ENCODE measurements at regions not wholly inside any gene's neighbourhood (a gene's known extent, or its start where the extent isn't known, plus 50 kb on each side); places are given as distances from the start of the nearest gene placed in this dataset.

DNA sequence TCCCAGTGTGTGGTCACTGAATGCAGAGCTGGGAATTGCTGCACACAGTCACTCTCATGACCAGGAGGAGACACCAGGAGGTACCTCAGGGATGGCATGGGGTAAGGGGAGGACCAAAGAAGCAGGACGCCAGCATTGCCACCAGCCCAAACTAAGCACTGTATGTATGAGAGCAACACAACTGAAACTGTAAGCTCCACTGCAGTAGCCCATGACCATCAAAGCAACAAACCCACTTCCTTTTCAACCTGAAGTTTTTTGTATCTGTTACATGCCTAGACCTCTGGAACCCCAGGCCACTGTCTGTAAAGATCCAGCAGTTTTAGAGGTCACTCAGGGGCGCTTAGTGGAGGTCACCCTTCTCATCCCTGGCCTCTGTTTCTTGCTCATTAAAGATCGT, 164.3 kb downstream of the SETD4 start:
- TF ChIP-seq, protein P1, sequence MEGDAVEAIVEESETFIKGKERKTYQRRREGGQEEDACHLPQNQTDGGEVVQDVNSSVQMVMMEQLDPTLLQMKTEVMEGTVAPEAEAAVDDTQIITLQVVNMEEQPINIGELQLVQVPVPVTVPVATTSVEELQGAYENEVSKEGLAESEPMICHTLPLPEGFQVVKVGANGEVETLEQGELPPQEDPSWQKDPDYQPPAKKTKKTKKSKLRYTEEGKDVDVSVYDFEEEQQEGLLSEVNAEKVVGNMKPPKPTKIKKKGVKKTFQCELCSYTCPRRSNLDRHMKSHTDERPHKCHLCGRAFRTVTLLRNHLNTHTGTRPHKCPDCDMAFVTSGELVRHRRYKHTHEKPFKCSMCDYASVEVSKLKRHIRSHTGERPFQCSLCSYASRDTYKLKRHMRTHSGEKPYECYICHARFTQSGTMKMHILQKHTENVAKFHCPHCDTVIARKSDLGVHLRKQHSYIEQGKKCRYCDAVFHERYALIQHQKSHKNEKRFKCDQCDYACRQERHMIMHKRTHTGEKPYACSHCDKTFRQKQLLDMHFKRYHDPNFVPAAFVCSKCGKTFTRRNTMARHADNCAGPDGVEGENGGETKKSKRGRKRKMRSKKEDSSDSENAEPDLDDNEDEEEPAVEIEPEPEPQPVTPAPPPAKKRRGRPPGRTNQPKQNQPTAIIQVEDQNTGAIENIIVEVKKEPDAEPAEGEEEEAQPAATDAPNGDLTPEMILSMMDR (IDR thresholded peaks at IDR 0.05), result no peak
- no peak for TF ChIP-seq POLR2A (IDR thresholded peaks at IDR 0.05)

Data from thyroid gland (tissue), 4 donors.